ENCODE measurements at regions not wholly inside any gene's neighbourhood (a gene's known extent, or its start where the extent isn't known, plus 50 kb on each side); places are given as distances from the start of the nearest gene placed in this dataset.

- ChIA-PET POLR2A (no interaction called here), CTCF (no interaction called here), RAD21 (ENCODE audit: unreplicated experiment) (no interaction called here), SMC1A (ENCODE audit: uncharacterized antibody, unreplicated experiment) (interaction anchor here (1.3 kb wide), 1 partner anchor 8 kb away, joined by 3 read pairs; no protein-coding TSS in a partner anchor)
- no peak overlapping the region for H3K27ac ChIP-seq (ENCODE audit: control insufficient read depth, insufficient read depth)
- H3K9me3 ChIP-seq (replicated peaks; ENCODE audit: control insufficient read depth, insufficient read depth, low read length), result no peaks in the 10 kb centered on the region
- H3K4me1 ChIP-seq (ENCODE audit: control insufficient read depth, insufficient read depth, low read length), result no peaks in the 10 kb centered on the region
- H3K36me3 ChIP-seq (ENCODE audit: control insufficient read depth in 2 of 2, insufficient read depth in 2 of 2, low read length in 1 of 2), result no peaks in the 10 kb centered on the region
- WGBS (ENCODE audit: insufficient coverage, insufficient replicate concordance, low lambda C conversion rate, missing lambda C conversion rate), result 43% methylated on average over 3 of the region's 3 CpGs
- H3K79me2 ChIP-seq (ENCODE audit: control insufficient read depth, insufficient read depth, low read length), result no peaks in the 10 kb centered on the region
- no peak for ATAC-seq
- intact Hi-C loops (cut with micrococcal nuclease; ENCODE audit: unreplicated experiment) (no loop called here), in situ Hi-C loops (cut with MboI) (no loop called here)
- no peaks in the 10 kb centered on the region for H4K20me1 ChIP-seq (ENCODE audit: control insufficient read depth, insufficient read depth)
- no peak for DNase-seq (ENCODE audit: low read depth, low spot score)
- FAIRE-seq, result no peak
- no peaks in the 10 kb centered on the region for H3K27me3 ChIP-seq (replicated peaks in 1 of 2; ENCODE audit: control insufficient read depth in 2 of 2, insufficient read depth in 2 of 2, low read length in 1 of 2)
- H2AFZ ChIP-seq (ENCODE audit: control insufficient read depth, low read depth, low read length), result no peak overlapping the region
- BruUV-seq (replicated peaks), result no TSS peak
- no peak overlapping the region for H3K9ac ChIP-seq (ENCODE audit: control insufficient read depth, insufficient read depth, low read length)
- H3K4me3 ChIP-seq, result no peak overlapping the region
- no peak overlapping the region for H3K4me2 ChIP-seq (ENCODE audit: control insufficient read depth, insufficient read depth)
- TF ChIP-seq CUX1 (IDR thresholded peaks at IDR 0.05; ENCODE audit: insufficient replicate concordance, low read depth, low read length) (no peak), TCF3 (IDR thresholded peaks at IDR 0.05; ENCODE audit: borderline replicate concordance, insufficient read depth, low read depth, low read length) (no peak), SUZ12 (IDR thresholded peaks at IDR 0.05; ENCODE audit: unreplicated experiment) (no peak), TAF1 (IDR thresholded peaks at IDR 0.05; ENCODE audit: borderline replicate concordance, low read depth, low read length) (no peak), POLR2AphosphoS5 (IDR thresholded peaks at IDR 0.05; ENCODE audit: low read length) (no peak), GABPA (IDR thresholded peaks at IDR 0.05; ENCODE audit: low read depth) (no peak), KAT2A (conservative IDR thresholded peaks at IDR 0.05; ENCODE audit: control insufficient read depth, low read depth, low read length) (no peak), ZNF24 (IDR thresholded peaks at IDR 0.05) (no peak), HCFC1 (IDR thresholded peaks at IDR 0.05; ENCODE audit: low read length) (no peak), NR2C1 (IDR thresholded peaks at IDR 0.05) (no peak), BRCA1 (IDR thresholded peaks at IDR 0.05; ENCODE audit: low read depth, low read length) (no peak), NKRF (conservative IDR thresholded peaks at IDR 0.05) (no peak)
- TF ChIP-seq, protein P1, sequence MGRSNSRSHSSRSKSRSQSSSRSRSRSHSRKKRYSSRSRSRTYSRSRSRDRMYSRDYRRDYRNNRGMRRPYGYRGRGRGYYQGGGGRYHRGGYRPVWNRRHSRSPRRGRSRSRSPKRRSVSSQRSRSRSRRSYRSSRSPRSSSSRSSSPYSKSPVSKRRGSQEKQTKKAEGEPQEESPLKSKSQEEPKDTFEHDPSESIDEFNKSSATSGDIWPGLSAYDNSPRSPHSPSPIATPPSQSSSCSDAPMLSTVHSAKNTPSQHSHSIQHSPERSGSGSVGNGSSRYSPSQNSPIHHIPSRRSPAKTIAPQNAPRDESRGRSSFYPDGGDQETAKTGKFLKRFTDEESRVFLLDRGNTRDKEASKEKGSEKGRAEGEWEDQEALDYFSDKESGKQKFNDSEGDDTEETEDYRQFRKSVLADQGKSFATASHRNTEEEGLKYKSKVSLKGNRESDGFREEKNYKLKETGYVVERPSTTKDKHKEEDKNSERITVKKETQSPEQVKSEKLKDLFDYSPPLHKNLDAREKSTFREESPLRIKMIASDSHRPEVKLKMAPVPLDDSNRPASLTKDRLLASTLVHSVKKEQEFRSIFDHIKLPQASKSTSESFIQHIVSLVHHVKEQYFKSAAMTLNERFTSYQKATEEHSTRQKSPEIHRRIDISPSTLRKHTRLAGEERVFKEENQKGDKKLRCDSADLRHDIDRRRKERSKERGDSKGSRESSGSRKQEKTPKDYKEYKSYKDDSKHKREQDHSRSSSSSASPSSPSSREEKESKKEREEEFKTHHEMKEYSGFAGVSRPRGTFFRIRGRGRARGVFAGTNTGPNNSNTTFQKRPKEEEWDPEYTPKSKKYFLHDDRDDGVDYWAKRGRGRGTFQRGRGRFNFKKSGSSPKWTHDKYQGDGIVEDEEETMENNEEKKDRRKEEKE (IDR thresholded peaks at IDR 0.05), result no peak
Observed at GRCh38 chr9:29312327-29312726, 1739.0 kb upstream of the C9orf72 start.
